Neuronal stem cell (in vitro differentiated cells): ENCODE measurements at regions not wholly inside any gene's neighbourhood (a gene's known extent, or its start where the extent isn't known, plus 50 kb on each side); places are given as distances from the start of the nearest gene placed in this dataset.
"Not testable (repeated sequence)": the region's sequence is repeated elsewhere in the genome, so short reads cannot be mapped to it uniquely, and the experiment has no call there.

Experiments used
- DNase-seq: peaks from one replicate; pipeline ENCODE4 v3.0.0-alpha.2; 2013; ENCODE audit warnings: low spot score
- H2AFZ ChIP-seq: one replicate; pipeline ENCODE4 v1.6.1; 2013; ENCODE audit warnings: mild to moderate bottlenecking, low read length, inconsistent platforms
- H2AK5ac ChIP-seq: 2 replicates; pipeline ENCODE4 v1.6.1; 2013; ENCODE audit warnings: low read depth, mild to moderate bottlenecking, inconsistent platforms, low read length, moderate library complexity, mixed read lengths
- H2BK120ac ChIP-seq: 2 replicates; pipeline ENCODE4 v1.6.1; 2013; ENCODE audit warnings: low read depth, mild to moderate bottlenecking, inconsistent platforms, low read length, moderate library complexity, mixed read lengths
- H2BK12ac ChIP-seq: one replicate; pipeline ENCODE4 v1.6.1; 2013; ENCODE audit warnings: low read length, inconsistent platforms
- H2BK15ac ChIP-seq: 2 replicates; pipeline ENCODE4 v1.6.1; 2013; ENCODE audit warnings: mild to moderate bottlenecking, low read length, inconsistent platforms, mixed read lengths
- H2BK5ac ChIP-seq: one replicate; pipeline ENCODE4 v1.6.1; 2013; ENCODE audit warnings: inconsistent platforms, mild to moderate bottlenecking, low read length, moderate library complexity
- H3K14ac ChIP-seq: one replicate; pipeline ENCODE4 v1.6.1; 2013; ENCODE audit warnings: low read length, inconsistent platforms
- H3K18ac ChIP-seq: 2 replicates; pipeline ENCODE4 v1.6.1; 2013; ENCODE audit warnings: low read length, inconsistent platforms
- H3K23ac ChIP-seq: 2 replicates; pipeline ENCODE4 v1.6.1; 2013; ENCODE audit warnings: low read depth, mild to moderate bottlenecking, mixed read lengths, low read length, inconsistent platforms; ENCODE audit not compliant: poor library complexity
- H3K27ac ChIP-seq: replicated peaks from 3 replicates; pipeline ENCODE4 v1.5.1; 2013; ENCODE audit warnings: low read length, inconsistent platforms
- H3K27me3 ChIP-seq, 3 experiments: 2 replicates each; pipeline ENCODE4 v1.6.1; 2013; ENCODE audit warnings: low read length in 3 of 3, mild to moderate bottlenecking in 2 of 3, inconsistent platforms in 1 of 3, low read depth in 1 of 3, mixed read lengths in 1 of 3, moderate library complexity in 1 of 3; ENCODE audit not compliant: control insufficient read depth in 3 of 3, insufficient read depth in 3 of 3
- H3K36me3 ChIP-seq, 2 donors: replicated peaks in 1 of 2; 2 replicates each; pipeline ENCODE4 v1.6.1; 2013; ENCODE audit warnings: low read length in 2 of 2; ENCODE audit not compliant: control insufficient read depth in 2 of 2, insufficient read depth in 2 of 2
- H3K4ac ChIP-seq: 2 replicates; pipeline ENCODE4 v1.6.1; 2013; ENCODE audit warnings: inconsistent platforms, mild to moderate bottlenecking, low read length, moderate library complexity
- H3K4me1 ChIP-seq, 2 donors: 1 replicate in 1 of 2; 2 replicates in 1 of 2; pipeline ENCODE4 v1.6.1; 2013; ENCODE audit warnings: low read length in 2 of 2, low read depth in 1 of 2; ENCODE audit not compliant: control insufficient read depth in 2 of 2, insufficient read depth in 1 of 2
- H3K4me2 ChIP-seq: one replicate; pipeline ENCODE4 v1.6.1; 2013; ENCODE audit warnings: mild to moderate bottlenecking, low read length, inconsistent platforms; ENCODE audit not compliant: insufficient read depth, poor library complexity, severe bottlenecking
- H3K4me3 ChIP-seq, 2 donors: 2 replicates each; pipeline ENCODE4 v1.5.1; 2013; ENCODE audit warnings: low read length in 2 of 2, mild to moderate bottlenecking in 2 of 2, inconsistent platforms in 1 of 2, moderate library complexity in 1 of 2
- H3K79me1 ChIP-seq: one replicate; pipeline ENCODE4 v1.6.1; 2013; ENCODE audit warnings: low read depth, mild to moderate bottlenecking, inconsistent platforms, low read length, moderate library complexity
- H3K9ac ChIP-seq: one replicate; pipeline ENCODE4 v1.6.1; 2013; ENCODE audit warnings: mild to moderate bottlenecking, low read depth, low read length, inconsistent platforms; ENCODE audit not compliant: poor library complexity
- H3K9me3 ChIP-seq, 2 donors: replicated peaks in 1 of 2; 2 replicates each; pipeline versions ENCODE3 to v1.6.1; 2013; ENCODE audit warnings: low read length in 2 of 2, mild to moderate bottlenecking in 2 of 2, inconsistent platforms in 1 of 2, low read depth in 1 of 2, mixed read lengths in 1 of 2, moderate library complexity in 1 of 2; ENCODE audit not compliant: control insufficient read depth in 2 of 2, insufficient read depth in 1 of 2
- H4K8ac ChIP-seq: one replicate; pipeline ENCODE4 v1.6.1; 2013; ENCODE audit warnings: low read depth, mild to moderate bottlenecking, inconsistent platforms, low read length, moderate library complexity
- H4K91ac ChIP-seq: one replicate; pipeline ENCODE4 v1.6.1; 2013; ENCODE audit warnings: low read length, low read depth, mild to moderate bottlenecking, inconsistent platforms; ENCODE audit not compliant: poor library complexity
- WGBS, 2 donors: extraction: QIAGEN DNeasy Blood & Tissue Kit; methylation state at CpG; one replicate each; pipeline ENCODE4 v1.1.7; 2013; ENCODE audit warnings: missing lambda C conversion rate in 2 of 2, mixed read lengths in 1 of 2; ENCODE audit not compliant: insufficient read length in 2 of 2, insufficient replicate concordance in 1 of 2; ENCODE audit errors: extremely low coverage in 2 of 2; 5-methylcytosine and 5-hydroxymethylcytosine counted together

DNA sequence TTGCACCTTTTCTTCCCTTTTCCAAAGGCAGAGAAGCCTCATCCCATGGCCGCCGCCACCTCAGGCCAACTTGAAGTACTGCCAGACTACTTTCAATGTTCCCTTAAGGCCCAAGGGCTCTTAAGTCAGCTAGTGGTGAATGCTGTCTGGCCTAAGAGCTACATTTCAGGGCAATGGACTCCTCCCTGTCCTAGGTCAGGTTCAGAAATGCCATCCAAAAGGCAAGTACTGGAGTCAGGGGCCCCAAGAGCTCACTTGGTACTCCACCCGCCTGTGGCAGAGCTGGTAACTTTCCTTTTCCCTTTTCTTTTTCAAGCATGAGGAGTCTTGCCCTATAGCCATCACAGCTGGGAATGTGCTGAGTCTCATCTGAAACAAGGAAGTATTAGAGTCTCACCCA, 327.1 kb downstream of the NAP1L3 start:
- Histone ChIP-seq H3K14ac (no peak overlapping the region), H3K9ac (no peak overlapping the region), H4K91ac (no peak overlapping the region), H2BK15ac (no peak overlapping the region), H3K36me3 (no peaks in the 10 kb centered on the region), H3K4ac (no peak overlapping the region), H3K9me3 (no peaks in the 10 kb centered on the region), H2BK120ac (no peak overlapping the region), H3K79me1 (no peaks in the 10 kb centered on the region), H2BK5ac (no peak overlapping the region), H4K8ac (no peak overlapping the region), H3K23ac (no peak overlapping the region), H3K4me3 (no peak overlapping the region), H3K4me1 (no peaks in the 10 kb centered on the region), H2BK12ac (no peak overlapping the region), H3K18ac (no peak overlapping the region), H3K27me3 (no peaks in the 10 kb centered on the region), H2AFZ (no peak overlapping the region), H3K4me2 (no peak overlapping the region), H3K27ac (no peak overlapping the region), H2AK5ac (no peak overlapping the region)
- no peak for DNase-seq
- WGBS, 2 donors = no CpG with 5 or more reads among the region's 3 CpGs

GRCh38 chrX:93344287-93344686, 329.1 kb downstream of the NAP1L3 start:
- not testable (repeated sequence) for H3K9me3 ChIP-seq, H2BK12ac ChIP-seq

GRCh38 chrX:93332329-93332728, 341.0 kb downstream of the NAP1L3 start:
- Histone ChIP-seq H3K27ac (no peak overlapping the region), H3K4ac (no peak overlapping the region), H3K23ac (no peak overlapping the region), H2AK5ac (no peak overlapping the region), H3K4me1 (no peaks in the 10 kb centered on the region), H2BK12ac (no peak overlapping the region), H3K4me3 (no peak overlapping the region), H3K36me3 (no peaks in the 10 kb centered on the region), H2BK5ac (no peak overlapping the region), H3K9me3 (no peaks in the 10 kb centered on the region), H3K79me1 (no peaks in the 10 kb centered on the region), H4K91ac (no peak overlapping the region), H3K27me3 (no peaks in the 10 kb centered on the region), H3K18ac (no peak overlapping the region), H3K4me2 (no peak overlapping the region), H4K8ac (no peak overlapping the region), H3K14ac (no peak overlapping the region), H2BK120ac (no peak overlapping the region), H2BK15ac (no peak overlapping the region), H2AFZ (no peak overlapping the region), H3K9ac (no peak overlapping the region)
- no CpG with 5 or more reads among the region's 2 CpGs for WGBS, 2 donors
- no peak for DNase-seq

More at GRCh38 chrX:93344287-93344686, 329.1 kb downstream of the NAP1L3 start:
- not testable (repeated sequence) for H2AK5ac ChIP-seq, H3K27ac ChIP-seq, H3K36me3 ChIP-seq, H3K4me2 ChIP-seq, H4K8ac ChIP-seq, H3K27me3 ChIP-seq, H2AFZ ChIP-seq, H3K4me3 ChIP-seq, H4K91ac ChIP-seq, DNase-seq, H3K18ac ChIP-seq, H3K23ac ChIP-seq, H2BK5ac ChIP-seq, H2BK120ac ChIP-seq, H2BK15ac ChIP-seq, H3K4me1 ChIP-seq, H3K9ac ChIP-seq, H3K4ac ChIP-seq, H3K14ac ChIP-seq, H3K79me1 ChIP-seq
- no CpG with 5 or more reads among the region's 2 CpGs for WGBS, 2 donors

GRCh38 chrX:93322110-93322509, 351.3 kb downstream of the NAP1L3 start:
- DNase-seq = no peak
- H2BK15ac ChIP-seq = no peak overlapping the region
- no peak overlapping the region for H2BK12ac ChIP-seq
- no peak overlapping the region for H3K18ac ChIP-seq
- H2BK5ac ChIP-seq = no peak overlapping the region
- H3K14ac ChIP-seq = no peak overlapping the region
- H3K9ac ChIP-seq = no peak overlapping the region
- H3K4ac ChIP-seq = no peak overlapping the region
- H3K4me3 ChIP-seq = no peak overlapping the region
- H3K9me3 ChIP-seq = no peaks in the 10 kb centered on the region
- H3K79me1 ChIP-seq = no peaks in the 10 kb centered on the region
- no peaks in the 10 kb centered on the region for H3K27me3 ChIP-seq
- H4K8ac ChIP-seq = no peak overlapping the region
- no peak overlapping the region for H3K4me2 ChIP-seq
- H3K27ac ChIP-seq = no peak overlapping the region
- H2AK5ac ChIP-seq = no peak overlapping the region
- no peak overlapping the region for H2AFZ ChIP-seq
- no CpG with 5 or more reads among the region's 3 CpGs for WGBS, 2 donors
- no peak overlapping the region for H4K91ac ChIP-seq
- H2BK120ac ChIP-seq = no peak overlapping the region
- no peak overlapping the region for H3K23ac ChIP-seq
- H3K36me3 ChIP-seq = no peaks in the 10 kb centered on the region
- H3K4me1 ChIP-seq = no peaks in the 10 kb centered on the region
